Hematopoietic multipotent progenitor cell treated with erythropoietin and hydrocortisone succinate and interleukin-3 and kit ligand, for 17 days (in vitro differentiated cells): ENCODE measurements at regions not wholly inside any gene's neighbourhood (a gene's known extent, or its start where the extent isn't known, plus 50 kb on each side); places are given as distances from the start of the nearest gene placed in this dataset.
"Not testable (repeated sequence)": the region's sequence is repeated elsewhere in the genome, so short reads cannot be mapped to it uniquely, and the experiment has no call there.

Experiments used
- DNase-seq: peaks from one replicate; pipeline ENCODE4 v3.0.0-alpha.2; 2015; ENCODE audit warnings: low spot score

DNA sequence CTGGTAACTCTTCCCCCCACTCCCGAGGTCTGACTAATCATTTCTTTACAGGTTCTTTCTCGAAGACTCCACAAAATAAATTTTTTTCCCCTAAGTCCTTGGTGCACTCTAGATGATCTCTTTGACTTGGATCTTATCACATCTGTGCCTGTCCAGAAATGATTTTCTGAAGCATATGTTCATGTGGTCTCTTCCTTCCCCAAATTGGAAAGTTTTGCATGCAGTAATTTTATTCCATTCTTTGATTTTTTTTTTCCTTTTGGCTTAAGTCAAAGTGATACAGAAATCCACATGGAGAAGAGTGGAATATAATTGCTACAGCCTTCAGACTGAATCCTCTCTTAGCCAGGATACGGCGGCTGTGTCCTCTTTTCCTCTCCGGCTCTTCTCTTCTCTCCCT lies 213.3 kb downstream of the BMP4 start:
- DNase-seq: no peak

DNA sequence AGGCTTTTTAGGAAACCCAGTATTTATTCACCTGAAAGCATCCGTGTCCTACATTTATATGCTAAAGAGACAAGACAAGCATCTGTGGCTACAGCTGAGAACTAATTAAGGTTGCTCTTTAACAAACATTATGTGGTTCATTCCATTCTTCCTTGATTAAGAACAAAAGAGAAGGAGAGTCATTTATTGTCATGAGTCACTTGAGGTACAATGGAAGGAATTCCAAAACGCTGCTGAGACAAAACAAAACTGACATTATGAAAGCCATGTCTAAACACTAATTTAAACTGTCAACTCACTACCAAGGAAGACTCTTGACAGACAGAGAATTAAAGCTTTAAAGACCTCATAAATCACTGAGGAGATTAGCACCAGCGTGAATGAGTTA lies 214.4 kb downstream of the BMP4 start:
- DNase-seq: no peak

DNA sequence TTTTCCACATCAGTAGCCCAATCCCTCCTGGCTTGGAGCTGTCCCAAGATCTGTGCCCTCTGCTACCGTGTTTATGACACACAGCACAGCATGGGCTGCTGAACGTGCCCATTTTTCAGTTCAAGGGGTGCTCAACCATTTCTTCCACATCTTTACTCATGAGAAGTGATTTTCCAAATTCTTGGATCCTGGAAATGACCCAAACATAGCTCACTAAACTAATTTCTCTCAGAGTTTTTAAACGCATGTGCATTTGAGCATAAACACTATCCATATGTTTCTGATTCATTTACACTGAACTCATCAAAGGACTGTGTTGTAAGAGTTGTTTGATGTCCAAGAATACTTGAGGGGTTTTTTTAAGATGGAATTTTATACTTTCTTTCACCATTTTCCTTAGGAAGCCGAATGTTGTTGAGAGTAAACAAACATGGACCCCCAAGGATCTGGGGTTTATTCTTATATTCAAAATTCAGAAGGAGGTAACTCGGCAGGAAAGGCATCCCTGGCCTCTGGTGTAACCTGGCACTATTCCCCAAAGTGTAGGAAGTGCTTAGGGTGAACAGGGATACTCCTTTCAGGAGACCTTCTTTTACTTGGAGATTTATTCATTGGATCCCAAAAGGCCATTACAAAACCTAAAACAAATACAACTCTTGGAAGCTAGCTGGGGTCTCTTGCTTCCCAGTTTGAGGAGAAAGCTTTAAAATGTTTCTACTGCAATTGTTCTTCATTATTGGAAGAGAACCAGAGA lies 215.0 kb downstream of the BMP4 start:
- no peak for DNase-seq

DNA sequence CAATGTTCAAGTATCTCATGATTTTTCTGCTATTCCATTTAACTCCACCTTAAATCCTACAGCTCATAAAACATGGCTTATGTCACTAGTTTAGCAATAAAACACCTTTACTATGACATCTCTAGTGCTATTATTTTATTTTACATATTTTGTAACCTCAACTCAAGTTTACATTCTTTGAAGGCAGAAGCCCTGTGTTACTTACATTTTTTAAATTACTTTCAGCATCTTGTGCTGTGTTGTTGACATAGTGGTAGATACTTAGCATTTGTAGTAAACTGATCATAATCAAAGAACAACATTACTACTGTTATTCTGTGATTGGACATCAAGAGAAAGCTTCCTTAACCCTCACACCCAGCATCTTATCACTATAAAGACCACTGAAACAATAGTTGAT lies 216.1 kb downstream of the BMP4 start:
- no peak for DNase-seq

DNA sequence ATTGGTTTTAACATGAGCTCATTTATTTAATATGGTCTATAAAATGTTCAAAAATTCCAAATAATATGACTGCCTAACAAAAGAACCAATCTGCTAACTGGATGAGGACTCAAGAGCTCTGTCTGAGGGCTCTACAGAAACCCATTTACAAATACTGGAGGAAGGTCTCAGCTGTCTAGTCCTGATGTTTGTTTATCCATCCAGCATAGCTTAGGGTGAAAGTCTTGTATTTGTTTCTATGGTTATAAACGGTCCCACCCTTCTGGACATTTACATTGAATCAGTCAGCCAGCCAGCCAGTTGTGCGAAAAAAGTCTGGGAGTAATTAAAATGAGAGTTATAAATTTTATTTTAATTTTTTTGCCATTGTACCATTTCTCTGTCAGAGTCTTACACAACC lies 220.7 kb downstream of the BMP4 start:
- DNase-seq: no peak

DNA sequence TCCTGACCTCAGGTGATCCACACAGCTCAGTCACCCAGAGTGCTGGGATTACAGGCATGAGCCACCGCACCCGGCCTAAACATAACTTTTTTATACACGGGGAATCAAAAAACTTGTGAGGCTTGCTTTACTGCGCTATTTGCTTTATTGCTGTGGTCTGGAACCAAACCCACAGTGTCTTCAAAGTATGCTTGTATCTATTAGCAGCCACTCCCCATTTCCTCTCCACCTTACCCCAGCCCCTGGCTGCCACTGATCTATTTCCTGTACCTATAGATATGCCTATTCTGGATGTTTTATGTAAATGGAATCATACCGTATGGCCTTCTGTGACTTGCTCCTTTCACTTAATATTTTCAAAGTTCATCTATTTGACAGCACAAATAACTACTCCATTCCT lies 233.4 kb downstream of the BMP4 start:
- no peak for DNase-seq

DNA sequence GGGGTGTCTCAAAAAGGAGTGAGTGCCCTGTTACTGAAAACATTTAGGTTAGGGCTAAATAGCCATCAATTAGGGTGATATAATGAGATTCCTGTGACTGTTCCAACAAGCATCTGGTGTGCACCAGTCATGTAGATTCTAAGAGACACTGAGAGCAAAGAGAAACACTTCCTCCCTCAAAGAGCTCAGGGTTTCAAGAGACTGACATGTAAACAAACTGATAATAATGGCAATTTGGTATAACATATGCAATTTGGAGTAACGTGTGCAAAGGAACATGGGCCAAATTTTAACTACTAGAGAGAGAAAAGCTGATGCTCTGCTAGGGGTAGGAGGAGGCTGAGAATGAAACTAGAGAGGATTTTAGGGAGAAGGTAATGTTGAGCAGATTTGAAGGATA lies 237.1 kb downstream of the BMP4 start:
- DNase-seq: no peak

DNA sequence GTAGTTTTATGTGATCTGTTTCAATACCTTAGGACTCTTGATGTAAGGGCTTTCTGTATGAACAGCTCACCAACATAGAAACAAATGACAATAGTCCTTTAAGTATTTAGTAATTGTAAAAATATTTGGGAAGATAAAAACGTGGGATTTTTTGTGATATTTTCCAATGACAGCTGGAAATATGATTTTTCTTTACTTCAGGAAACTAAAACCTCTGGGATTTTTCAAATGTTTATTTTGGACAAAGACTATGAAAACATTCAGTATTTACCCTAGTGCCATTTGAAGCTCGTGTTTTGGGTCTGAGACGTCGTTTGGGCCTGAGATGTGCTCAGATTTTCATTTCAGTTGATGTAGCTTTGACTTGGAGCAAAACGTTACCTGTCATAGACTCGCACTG lies 240.0 kb downstream of the BMP4 start:
- no peak for DNase-seq

DNA sequence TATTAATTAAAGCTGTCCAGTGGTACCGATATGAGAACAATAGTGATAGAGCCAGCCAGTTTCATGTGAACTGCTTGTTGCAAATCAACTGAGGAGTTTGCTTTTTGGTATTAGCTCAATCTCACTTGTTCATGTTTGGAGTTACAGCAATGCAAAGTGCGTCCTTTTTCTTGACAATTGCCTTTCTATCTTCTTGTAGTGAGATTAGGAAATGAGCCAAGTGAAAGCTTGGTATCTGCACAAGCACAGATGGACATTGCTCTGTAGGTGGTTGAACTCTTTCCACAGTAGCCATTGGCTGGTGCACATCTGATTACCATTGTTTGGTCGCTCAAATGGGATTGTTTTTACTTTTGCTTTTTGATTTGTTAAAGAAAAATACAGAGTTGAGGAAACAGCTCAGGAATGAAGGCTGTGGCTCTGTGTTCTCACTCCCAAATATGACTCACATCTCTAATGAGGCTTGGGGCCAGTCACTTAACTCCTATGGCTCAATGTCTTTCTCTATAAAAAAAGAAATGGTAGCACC lies 241.4 kb downstream of the BMP4 start:
- no peak for DNase-seq

DNA sequence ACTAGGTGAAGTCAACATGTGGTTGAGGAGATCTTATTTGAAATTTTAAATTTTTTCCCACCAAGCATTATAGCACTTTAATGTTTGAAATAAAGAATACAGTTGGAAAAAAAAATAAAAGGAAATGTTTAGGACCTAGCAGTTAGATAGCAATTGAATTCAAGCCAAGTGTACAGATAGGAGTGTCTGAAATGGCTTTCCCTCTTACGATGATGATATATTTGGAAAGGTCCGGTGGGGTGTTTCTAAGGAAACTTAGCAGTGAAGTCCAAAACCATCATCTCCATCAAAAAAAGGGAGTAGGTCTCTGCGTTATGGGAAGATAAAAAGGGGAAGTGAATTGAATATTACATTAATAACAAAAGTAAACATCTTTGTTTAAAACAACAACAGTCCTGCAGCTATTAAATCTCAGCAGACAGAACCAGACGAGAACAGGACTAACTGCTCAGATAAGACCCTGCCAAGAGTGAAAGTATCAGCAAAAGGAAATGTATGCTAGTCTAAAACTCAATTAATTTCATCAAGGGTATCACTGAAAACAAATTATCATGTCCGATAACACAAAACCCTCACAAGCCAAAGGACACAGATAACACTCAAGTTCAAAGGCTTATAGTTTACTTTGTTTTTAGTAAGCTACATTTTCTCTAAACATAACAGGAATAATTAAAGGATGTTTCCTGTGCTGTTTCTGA lies 242.0 kb downstream of the BMP4 start:
- no peak for DNase-seq

DNA sequence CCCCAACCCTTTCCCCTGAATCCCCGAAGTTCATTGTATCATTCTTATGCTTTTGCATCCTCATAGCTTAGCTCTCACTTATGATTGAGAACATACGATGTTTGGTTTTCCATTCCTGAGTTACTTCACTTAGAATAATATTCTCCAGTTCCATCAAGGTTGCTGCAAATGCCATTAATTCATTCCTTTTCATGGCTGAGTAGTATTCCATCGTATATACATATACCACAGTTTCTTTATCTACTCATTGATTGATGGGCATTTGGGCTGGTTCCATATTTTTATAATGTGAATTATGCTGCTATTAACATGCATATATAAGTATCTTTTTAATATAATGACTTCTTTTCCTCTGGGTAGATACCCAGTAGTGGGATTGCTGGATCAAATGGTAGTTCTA lies 243.7 kb downstream of the BMP4 start:
- not testable (repeated sequence) for DNase-seq

DNA sequence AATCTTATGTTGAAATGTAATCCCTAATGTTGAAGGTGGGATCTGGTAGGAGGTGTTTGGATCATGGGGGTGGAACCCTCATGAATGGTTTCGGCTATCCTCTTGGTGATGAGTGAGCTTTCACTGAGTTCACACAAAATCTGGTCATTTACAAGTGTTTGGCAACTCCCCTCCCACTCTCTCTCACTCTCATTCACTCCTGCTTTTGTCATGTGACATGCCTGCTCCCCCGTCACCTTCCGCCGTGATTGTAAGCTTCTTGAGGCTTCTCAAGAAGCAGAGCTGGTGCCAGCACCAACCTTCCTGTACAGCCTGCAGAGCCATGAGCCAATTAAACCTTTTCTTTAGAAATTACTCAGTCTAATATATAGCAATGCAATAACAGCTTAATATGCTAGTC lies 245.4 kb downstream of the BMP4 start:
- DNase-seq: no peak

DNA sequence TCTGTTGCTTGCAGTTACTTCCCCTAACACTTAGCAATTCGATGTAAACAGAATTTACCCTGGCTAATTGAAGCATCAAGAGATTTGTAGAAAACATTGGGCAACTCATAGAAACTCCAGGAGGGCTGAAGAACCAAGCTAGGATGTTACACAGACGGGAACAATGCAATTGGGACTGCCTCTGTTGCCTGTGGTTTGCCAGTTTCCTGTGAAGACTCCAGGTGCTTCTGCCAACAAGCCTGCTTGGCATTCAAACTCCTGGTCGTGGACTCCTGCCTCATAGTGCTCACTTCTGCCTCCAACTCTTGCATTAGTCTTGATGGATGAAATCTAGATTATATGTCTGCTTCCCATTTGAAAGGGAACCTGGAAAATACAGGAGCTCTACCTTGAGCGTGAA lies 246.0 kb downstream of the BMP4 start:
- DNase-seq: no peak

DNA sequence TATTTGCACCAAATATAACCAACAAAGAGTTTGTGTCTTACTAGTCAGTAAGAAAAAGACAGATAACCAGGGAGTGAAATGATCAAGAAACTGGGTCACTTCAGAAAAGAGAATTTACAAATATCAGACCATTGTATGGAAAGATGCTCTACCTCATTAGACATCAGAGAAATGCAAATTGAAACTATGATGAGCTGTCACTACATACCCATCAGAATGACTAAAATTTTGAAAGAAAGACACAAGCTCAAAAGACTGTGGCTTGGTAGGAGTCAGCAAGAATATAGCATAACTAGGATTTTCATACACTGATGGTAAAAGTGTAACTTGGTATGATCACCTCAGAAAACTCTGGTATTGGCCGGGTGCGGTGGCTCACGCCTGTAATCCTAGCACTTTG lies 247.2 kb downstream of the BMP4 start:
- DNase-seq: no peak

DNA sequence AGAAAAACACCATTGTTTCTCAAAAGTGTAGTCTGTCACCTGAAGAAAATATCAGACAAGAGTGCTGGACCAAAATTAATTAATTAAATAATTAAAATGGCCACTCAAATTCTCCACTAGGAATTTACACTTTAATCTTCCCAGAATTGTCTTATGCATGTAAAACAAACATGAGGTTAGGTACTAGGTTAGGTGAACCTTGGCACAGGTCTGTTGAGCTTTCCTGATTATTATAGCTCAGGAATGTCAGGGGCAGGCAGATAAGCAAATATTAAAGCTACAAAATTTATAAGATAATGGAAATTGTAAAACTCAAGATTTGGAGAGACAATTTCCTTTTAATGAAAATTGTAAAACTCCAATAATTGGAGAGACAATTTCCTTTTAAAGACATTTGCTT lies 253.2 kb downstream of the BMP4 start:
- DNase-seq: no peak

DNA sequence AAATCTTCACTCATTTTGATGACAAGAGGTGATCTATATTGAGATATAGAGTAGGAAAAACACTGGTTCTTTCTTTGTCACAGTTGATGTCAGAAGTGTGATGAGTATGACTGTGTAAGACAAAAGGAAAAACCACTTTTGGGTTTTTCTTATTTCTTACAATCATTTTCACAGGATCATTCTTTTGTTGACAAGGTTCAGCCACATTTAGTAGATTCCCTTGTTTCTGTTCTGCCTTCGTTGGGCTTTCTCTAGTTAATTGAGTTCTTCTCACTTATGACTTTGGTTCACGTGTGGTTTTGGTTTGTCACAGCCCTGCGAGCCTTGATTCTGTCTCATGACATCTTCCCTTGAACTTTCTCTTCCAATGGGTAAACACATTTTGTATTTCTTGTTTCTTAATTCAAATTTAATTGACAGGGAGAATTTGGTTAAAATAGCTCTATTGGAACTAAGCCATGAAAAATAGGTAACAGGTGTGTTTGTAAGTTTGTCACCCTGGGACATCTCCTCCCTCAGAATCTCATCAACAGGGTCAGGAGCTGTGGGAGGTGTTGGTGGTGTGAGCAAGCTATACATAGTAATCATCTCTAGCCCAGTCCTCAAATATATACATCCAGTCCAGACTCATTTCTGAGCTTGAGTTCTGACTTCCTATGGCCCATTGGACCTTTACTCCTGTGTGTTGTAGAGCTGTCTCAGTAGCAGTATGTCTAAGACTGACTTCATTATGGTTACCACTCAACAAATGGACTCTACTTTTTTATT lies 255.3 kb downstream of the BMP4 start:
- no peak for DNase-seq

DNA sequence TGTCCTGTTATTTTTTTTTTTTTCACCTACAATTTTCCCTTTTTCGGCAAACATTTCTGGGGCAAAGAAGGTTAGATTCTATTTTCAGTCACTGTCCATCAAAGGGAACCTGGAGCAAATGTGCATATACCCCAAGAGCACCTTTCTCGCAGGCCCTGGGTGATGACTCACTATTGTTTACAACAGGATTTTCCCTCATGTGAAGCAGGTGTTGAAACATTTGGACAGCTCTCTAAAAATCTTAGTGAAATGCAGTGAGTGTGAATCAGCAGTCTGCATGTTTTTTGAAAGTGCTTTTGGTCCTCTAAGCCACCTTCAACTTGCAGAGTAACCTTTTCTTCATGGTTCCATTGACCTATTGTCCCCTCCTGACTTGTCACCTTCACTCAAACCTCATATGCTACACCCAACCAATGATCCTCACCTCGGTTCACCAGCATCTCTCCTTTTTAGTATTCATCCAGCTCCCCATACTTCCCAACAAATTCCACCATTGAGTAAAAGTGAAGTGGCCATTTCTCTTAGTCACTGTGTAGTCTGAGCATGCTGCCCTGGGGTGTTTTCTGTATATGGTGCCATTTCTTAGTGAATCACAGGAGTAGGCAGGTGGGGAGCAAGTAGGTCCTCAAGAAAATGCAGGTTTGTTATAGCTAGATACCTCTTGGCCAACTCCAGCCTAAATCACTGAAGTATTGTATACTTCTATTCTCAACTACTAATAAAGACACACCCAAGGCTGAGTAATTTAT lies 260.2 kb downstream of the BMP4 start:
- no peak for DNase-seq

DNA sequence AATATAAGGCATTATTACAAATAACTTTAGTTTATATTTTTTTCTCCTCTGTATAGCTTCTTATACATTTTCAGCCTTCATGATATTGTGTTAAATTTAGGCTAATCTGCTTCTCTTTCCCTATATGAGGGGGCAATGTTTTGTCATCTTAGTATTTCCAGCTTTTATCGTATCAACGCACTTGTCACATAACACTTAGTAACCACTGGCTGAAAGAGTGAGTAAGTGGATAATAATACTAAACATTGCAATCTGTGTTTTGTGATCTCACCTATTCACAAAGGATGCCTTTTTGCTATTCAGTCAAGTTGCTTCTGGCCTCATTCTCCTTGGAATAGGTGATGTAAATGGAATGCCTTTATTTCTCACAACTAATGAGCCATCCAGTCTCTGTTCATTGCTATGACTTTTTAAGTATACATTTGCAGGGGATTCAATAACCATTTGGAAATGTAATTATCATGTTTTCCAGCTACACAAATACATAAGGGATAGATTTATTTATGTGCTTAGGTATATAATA lies 260.9 kb downstream of the BMP4 start:
- DNase-seq: no peak

DNA sequence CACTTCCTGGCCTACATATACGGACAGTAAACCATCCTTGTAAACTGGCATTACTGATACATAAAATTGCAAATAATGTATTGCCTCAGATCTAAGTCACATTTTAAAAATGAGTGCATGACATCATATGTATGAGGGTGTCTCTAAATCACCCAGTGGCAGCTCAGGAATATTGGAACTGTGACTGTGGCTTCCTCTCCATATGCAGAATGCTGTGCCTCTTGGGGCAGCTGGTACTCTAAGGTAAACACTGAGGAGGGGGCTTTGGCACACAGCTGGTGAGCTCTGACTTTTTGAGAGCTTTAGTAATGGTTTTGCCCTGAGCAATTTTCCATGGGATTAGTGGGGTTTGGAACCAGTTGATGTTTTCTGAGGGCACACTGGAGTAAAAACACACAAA lies 263.7 kb downstream of the BMP4 start:
- DNase-seq: no peak

DNA sequence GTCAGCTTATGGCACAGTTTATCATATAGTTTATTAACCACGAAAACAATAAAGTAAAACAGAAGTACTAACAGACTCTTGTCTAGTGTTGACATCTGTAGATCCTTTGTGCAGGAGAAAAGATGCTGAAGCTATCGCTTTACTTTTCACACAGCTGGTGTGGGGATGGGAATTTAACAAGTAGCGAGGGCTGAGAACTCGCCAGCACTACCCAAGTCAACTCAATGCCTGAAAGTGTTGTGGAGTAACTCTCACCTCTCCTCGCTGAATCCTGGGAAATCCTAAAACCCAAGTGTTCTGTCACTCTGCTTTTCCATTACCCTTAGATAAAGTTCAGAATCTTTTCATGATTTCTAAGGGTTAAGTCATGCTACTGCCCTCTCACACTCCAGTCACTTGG lies 264.2 kb downstream of the BMP4 start:
- DNase-seq: no peak

DNA sequence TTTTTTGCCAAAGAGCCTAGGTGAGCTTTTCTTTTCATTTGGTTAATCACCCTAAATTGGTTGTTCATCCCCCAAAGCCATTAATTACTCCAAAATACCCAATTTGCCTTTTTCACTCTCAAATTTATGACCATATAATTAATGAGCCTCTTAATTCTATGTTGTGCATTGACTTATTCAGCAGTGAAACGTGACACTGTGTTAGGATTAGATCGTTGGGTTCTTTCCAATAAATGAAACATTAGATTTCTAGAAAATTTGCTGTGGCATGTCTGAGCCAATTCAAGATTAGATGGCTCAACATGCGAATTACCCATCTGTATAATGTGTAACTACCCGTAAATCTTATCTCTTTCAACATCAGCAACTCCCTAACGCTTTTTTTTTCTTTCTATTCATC lies 273.4 kb downstream of the BMP4 start:
- DNase-seq: no peak

DNA sequence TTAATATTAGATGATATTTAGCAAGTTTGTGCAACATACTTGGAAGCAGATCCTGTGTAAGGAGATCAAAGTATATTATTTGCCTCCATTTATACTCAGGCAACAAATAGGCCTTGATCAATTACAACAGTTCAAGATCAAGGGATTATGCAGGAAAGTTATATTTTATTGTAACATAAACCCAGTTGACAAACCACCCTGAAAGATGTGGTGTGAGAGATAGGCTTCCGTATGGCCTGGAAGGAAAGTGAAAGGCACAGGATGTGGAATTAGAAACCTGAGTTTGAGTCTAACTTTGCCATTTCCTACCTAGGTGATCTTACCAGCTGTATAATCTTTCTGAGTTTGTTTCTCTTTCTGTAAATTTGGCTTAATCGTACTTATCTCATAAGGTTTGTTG lies 284.1 kb downstream of the BMP4 start:
- no peak for DNase-seq
